IPS DF 6.9 (cell line): ENCODE measurements at regions not wholly inside any gene's neighbourhood (a gene's known extent, or its start where the extent isn't known, plus 50 kb on each side); places are given as distances from the start of the nearest gene placed in this dataset.

Experiments
- DNase-seq: peaks from one replicate; pipeline ENCODE4 v3.0.0-alpha.2; 2013; ENCODE audit warnings: low read depth, low spot score
- H3K27ac ChIP-seq: one replicate; pipeline ENCODE4 v1.5.1; 2013; ENCODE audit warnings: low read length, control low read depth
- H3K27me3 ChIP-seq: 2 replicates; pipeline ENCODE4 v1.6.1; 2013; ENCODE audit warnings: mild to moderate bottlenecking, low read length; ENCODE audit not compliant: control insufficient read depth, insufficient read depth
- H3K36me3 ChIP-seq: 2 replicates; pipeline ENCODE4 v1.6.1; 2013; ENCODE audit warnings: low read length; ENCODE audit not compliant: control insufficient read depth, insufficient read depth
- H3K4me1 ChIP-seq: 2 replicates; pipeline ENCODE4 v1.6.1; 2013; ENCODE audit warnings: low read length; ENCODE audit not compliant: control insufficient read depth, insufficient read depth
- H3K4me3 ChIP-seq: 2 replicates; pipeline ENCODE4 v1.5.1; 2013; ENCODE audit warnings: mild to moderate bottlenecking, low read length
- H3K9me3 ChIP-seq: 2 replicates; pipeline ENCODE4 v1.6.1; 2013; ENCODE audit warnings: low read length, inconsistent platforms; ENCODE audit not compliant: control insufficient read depth, insufficient read depth
- WGBS: extraction: QIAGEN DNeasy Blood & Tissue Kit; methylation state at CpG from one replicate; pipeline ENCODE4 v1.1.7; 2013; ENCODE audit warnings: mixed read lengths, missing lambda C conversion rate; ENCODE audit not compliant: insufficient read length, insufficient coverage; 5-methylcytosine and 5-hydroxymethylcytosine counted together

GRCh38 chr11:119547511-119547910 lies 124.5 kb upstream of the THY1 start:
- no peaks in the 10 kb centered on the region for H3K9me3 ChIP-seq
- no peaks in the 10 kb centered on the region for H3K27me3 ChIP-seq
- H3K4me3 ChIP-seq: no peak overlapping the region
- no peak overlapping the region for H3K27ac ChIP-seq
- H3K36me3 ChIP-seq: no peaks in the 10 kb centered on the region; the same call in 1 of the 2 replicates
- no peak for DNase-seq
- peaks cover 2% of the 10 kb centered on the region; the same call in 1 of the 2 replicates for H3K4me1 ChIP-seq
- WGBS: no CpG with 5 or more reads among the region's 5 CpGs

DNA sequence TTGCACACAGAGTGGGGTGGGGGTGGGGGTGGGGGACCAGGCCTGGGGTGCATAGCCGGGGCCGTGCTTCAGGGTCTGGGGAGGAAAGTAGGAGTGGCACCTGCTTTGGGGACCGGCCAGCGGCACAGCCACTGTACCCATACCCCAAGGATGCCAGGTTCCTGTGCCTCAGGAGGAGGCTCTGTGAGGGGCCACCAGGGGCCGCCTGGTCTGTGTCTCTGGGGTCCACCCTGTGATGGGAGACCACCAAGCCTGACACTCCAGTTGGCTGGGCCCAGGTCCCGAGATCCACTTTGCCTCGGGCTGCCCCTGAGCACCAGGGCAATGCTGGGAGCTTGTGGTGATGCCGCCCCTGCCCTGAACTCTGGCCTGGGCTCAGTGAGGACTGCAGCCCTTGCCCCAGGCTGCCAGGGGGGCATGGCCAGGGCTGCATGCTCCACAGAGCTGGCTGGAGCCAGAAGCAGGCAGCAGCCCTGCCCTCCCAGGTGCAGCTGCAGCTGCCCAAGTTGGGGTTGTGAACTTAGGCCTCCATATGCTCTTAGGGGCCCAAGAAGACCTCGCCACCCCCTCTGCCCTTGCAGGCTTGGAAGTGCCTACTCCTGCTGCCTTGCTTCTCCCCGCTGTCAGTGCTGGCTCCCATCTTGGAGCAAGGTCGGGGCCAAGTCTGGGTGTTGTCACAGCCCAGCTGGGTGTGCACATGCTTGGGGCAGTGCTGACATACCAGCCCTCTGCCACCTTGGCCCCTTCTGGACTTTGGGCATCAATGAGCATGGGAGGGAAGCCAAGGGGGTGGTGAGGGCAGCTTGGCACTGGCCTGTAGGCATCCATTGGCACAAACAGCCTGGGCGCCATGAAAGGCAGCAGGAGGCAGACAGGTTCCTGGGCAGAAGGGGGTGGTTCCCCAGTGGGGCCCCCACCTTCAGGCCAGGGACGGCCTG lies 123.3 kb upstream of the THY1 start:
- no CpG with 5 or more reads among the region's 13 CpGs for WGBS

GRCh38 chr11:119540370-119541125 lies 117.6 kb upstream of the THY1 start:
- H3K4me1 ChIP-seq: no peaks in the 10 kb centered on the region
- no peaks in the 10 kb centered on the region for H3K9me3 ChIP-seq
- H3K27ac ChIP-seq: no peak overlapping the region
- no peak overlapping the region for H3K4me3 ChIP-seq
- WGBS: no CpG with 5 or more reads among the region's 7 CpGs
- no peaks in the 10 kb centered on the region for H3K27me3 ChIP-seq
- no peaks in the 10 kb centered on the region for H3K36me3 ChIP-seq
- DNase-seq: no peak

More for the DNA sequence above, 123.3 kb upstream of the THY1 start:
- Histone ChIP-seq H3K4me1 (no peaks in the 10 kb centered on the region), H3K27ac (no peak overlapping the region), H3K27me3 (no peaks in the 10 kb centered on the region), H3K9me3 (no peaks in the 10 kb centered on the region), H3K4me3 (no peak overlapping the region), H3K36me3 (no peaks in the 10 kb centered on the region; the same call in 1 of the 2 replicates)
- DNase-seq: no peak

GRCh38 chr11:119539583-119539982 lies 116.6 kb upstream of the THY1 start:
- Histone ChIP-seq H3K4me1 (no peaks in the 10 kb centered on the region), H3K36me3 (no peaks in the 10 kb centered on the region), H3K27me3 (no peaks in the 10 kb centered on the region), H3K27ac (no peak overlapping the region), H3K9me3 (no peaks in the 10 kb centered on the region), H3K4me3 (no peak overlapping the region)
- no CpG with 5 or more reads among the region's 4 CpGs for whole genome bisulfite sequencing
- no peak for DNase-seq

GRCh38 chr11:119538753-119539152 lies 115.8 kb upstream of the THY1 start:
- DNase-seq: no peak
- H3K36me3 ChIP-seq: no peaks in the 10 kb centered on the region
- no peaks in the 10 kb centered on the region for H3K4me1 ChIP-seq
- WGBS: no CpG with 5 or more reads among the region's 2 CpGs
- H3K27me3 ChIP-seq: no peaks in the 10 kb centered on the region
- no peak overlapping the region for H3K4me3 ChIP-seq
- no peaks in the 10 kb centered on the region for H3K9me3 ChIP-seq
- no peak overlapping the region for H3K27ac ChIP-seq

DNA sequence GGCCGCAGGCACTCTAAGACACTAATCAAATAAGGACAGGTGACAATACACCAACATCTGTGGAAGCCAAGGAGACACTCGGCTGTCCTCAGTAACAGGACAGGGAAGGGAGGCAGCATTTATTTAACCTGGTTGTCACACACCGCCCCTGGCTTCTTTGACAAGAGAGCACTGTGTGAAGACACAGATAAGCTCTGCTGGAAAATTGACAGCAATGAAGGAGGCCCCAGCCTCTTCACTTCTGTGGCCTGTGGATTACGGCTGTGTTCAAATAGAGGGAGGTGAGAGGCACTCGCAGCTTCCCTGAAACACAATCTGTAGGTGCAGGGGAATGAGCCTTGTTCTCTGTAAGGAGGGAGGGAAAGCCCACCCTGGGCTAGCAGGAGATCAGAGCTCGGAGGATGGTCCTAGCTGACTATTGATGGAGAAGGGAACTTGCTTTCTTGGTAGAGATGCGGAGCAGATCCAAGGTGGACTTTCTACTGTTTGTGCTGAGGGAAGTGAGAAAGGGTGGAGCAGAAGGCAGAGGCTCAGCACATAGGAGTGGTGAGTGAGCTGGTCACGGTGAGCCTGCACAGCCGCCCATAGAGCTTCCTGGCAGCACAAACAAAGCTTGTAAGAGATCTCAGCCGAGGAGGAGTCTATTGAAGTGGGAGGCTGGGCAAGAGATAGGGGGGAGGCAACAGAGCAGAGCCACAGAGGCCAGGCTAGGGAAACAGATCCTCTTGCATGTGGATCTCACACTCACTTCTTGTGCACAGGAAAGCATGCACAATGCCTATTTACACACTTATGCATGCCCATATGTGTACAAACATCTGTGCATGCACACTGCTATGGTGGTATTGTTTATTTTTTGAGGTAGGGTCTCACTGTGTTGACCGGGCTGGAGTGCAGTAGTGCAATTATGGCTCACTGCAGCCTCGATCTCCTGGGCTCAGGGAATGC lies 114.6 kb upstream of the THY1 start:
- no CpG with 5 or more reads among the region's 12 CpGs for WGBS
- H3K27ac ChIP-seq: no peak overlapping the region
- no peak for DNase-seq
- no peaks in the 10 kb centered on the region for H3K36me3 ChIP-seq
- no peaks in the 10 kb centered on the region for H3K27me3 ChIP-seq
- no peak overlapping the region for H3K4me3 ChIP-seq
- no peaks in the 10 kb centered on the region for H3K9me3 ChIP-seq
- 0 out of 2 replicates have a peak, but pooled peaks cover 1% of the 10 kb centered on the region for H3K4me1 ChIP-seq

DNA sequence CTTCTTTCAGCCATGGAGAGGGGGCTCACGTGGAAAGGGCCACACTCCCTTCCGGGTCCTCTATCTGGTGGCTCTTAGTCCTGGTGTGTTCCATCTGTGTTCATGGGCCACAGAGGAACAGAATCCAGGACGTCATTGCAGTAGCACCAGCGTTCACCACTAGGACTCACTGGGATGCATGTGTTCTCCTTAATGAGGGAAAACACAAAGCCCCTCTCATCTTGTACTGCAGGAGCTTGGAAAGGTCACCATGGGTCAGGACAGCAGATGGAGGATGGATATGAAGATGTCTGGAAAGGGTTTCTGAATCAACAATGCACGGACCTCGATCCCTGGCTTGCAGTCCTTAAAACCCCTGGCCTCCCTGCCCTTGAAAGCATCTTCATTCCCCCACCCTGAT lies 113.8 kb upstream of the THY1 start:
- H3K27ac ChIP-seq: no peak overlapping the region
- no peaks in the 10 kb centered on the region for H3K36me3 ChIP-seq
- H3K27me3 ChIP-seq: no peaks in the 10 kb centered on the region
- no CpG with 5 or more reads among the region's 6 CpGs for WGBS
- H3K9me3 ChIP-seq: no peaks in the 10 kb centered on the region
- no peak for DNase-seq
- H3K4me1 ChIP-seq: 0 out of 2 replicates have a peak, but pooled peaks cover 1% of the 10 kb centered on the region
- H3K4me3 ChIP-seq: no peak overlapping the region

DNA sequence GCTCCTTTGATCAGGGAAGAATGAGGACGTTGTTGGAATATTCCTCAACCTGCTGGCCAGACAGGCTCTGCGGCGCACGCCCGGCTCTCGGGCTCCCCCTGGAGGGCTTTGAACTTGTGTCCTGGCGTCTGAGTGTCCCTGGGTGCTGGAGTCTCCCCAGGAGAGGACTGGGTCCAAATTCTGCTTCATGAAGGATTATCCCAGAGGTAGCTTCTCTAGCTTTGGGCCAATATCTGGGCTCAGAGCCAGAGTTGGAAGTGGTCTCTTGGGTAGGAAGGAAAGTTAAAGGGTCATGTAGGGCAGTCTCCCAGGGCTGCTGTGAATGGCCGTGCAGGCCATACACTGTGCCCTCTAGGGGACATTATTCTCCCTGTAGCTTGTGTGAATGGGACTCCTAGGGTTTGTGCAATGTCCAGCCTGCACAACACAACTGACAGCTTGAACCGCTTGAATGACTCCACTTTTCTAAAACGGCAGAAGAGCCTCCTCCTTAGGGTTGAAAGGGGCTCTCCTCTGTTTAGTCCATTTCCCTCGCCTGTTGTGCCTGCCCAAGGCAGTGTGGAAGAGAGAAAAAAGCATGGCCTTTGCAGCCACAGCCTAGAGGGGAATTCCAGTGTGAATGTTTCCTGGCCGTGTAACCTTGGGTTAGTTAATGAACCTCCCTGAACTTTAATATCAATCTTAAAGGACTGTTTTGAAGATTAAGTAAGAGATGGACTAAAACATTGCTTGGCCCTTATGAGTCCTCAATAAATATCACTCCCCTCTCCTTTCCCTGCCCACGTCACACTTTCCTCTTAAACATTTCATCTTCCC lies 111.2 kb upstream of the THY1 start:
- Histone ChIP-seq H3K27me3 (no peaks in the 10 kb centered on the region), H3K9me3 (no peaks in the 10 kb centered on the region), H3K27ac (no peak overlapping the region), H3K4me1 (0 out of 2 replicates have a peak, but pooled peaks cover 1% of the 10 kb centered on the region), H3K4me3 (no peak overlapping the region), H3K36me3 (no peaks in the 10 kb centered on the region)
- peak; percentile 47 for DNase-seq
- 100% methylated on average over 1 of the region's 13 CpGs for WGBS

DNA sequence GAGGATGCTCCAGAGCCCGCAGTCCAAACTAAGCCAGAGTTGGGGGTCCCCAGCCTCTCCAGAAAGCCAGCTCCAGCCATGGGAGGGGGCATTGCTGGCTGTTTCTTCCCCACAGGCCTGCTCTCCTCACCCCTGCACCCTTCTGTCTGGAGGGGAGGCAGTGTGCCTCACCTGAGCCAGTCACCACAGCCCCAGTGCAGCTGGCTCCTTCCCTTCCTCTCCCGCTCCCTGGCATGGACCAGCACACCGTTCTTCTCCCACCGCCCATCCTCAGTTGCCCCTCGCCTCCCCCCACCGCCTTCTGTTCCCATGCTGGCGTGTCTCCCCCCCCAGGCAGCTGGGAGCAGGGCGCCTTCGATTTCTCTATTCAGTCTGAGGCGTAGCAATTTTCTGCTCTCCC lies 110.5 kb upstream of the THY1 start:
- no peak overlapping the region for H3K4me3 ChIP-seq
- 0 out of 2 replicates have a peak, but pooled peaks cover 1% of the 10 kb centered on the region for H3K4me1 ChIP-seq
- no peak for DNase-seq
- H3K9me3 ChIP-seq: no peaks in the 10 kb centered on the region
- no CpG with 5 or more reads among the region's 10 CpGs for WGBS
- H3K27ac ChIP-seq: no peak overlapping the region
- no peaks in the 10 kb centered on the region for H3K36me3 ChIP-seq
- H3K27me3 ChIP-seq: no peaks in the 10 kb centered on the region
